Tibial artery (tissue), 4 donors: ENCODE measurements at regions not wholly inside any gene's neighbourhood (a gene's known extent, or its start where the extent isn't known, plus 50 kb on each side); places are given as distances from the start of the nearest gene placed in this dataset.

Experiments
- DNase-seq, 2 donors: peaks; one replicate each; pipeline ENCODE4 v3.0.0-alpha.2; 2019
- H3K27ac ChIP-seq, 2 donors: fragments of 200-600 bp; sonication (generic) in 1 of 2; 1 replicate in 1 of 2; 2 replicates in 1 of 2; pipeline ENCODE4 v1.5.1; 2018 to 2019; ENCODE audit warnings: mild to moderate bottlenecking in 1 of 2
- H3K27me3 ChIP-seq, 2 donors: fragments of 200-600 bp; sonication (generic) in 1 of 2; one replicate each; pipeline versions ENCODE4 v1.5.1 to v1.6.0; 2016 to 2019
- H3K36me3 ChIP-seq, 3 donors: fragments of 200-600 bp; sonication (generic) in 2 of 3; one replicate each; pipeline ENCODE4 v1.5.1; 2016 to 2019; ENCODE audit warnings: mild to moderate bottlenecking in 2 of 3
- H3K4me1 ChIP-seq, 4 donors: fragments of 200-600 bp; sonication (generic) in 2 of 4; 1 replicate in 3 of 4; 2 replicates in 1 of 4; pipeline ENCODE4 v1.5.1; 2016 to 2019
- H3K4me3 ChIP-seq, 2 donors: fragments of 200-600 bp; sonication (generic) in 1 of 2; 1 replicate in 1 of 2; 2 replicates in 1 of 2; pipeline ENCODE4 v1.5.1; 2018 to 2019; ENCODE audit warnings: mild to moderate bottlenecking in 2 of 2
- H3K9me3 ChIP-seq, 3 donors: fragments of 200-600 bp; sonication (generic) in 1 of 3; one replicate each; pipeline ENCODE4 v1.5.1; 2016 to 2019
- CTCF ChIP-seq, 2 experiments: fragments of 200-600 bp in 1 of 2; fragments of 450-650 bp in 1 of 2; IDR thresholded peaks; one replicate each; pipeline ENCODE4 v1.5.1; 2017 to 2019; ENCODE audit warnings: antibody characterized with exemption in 2 of 2, mild to moderate bottlenecking in 1 of 2, moderate library complexity in 1 of 2
- intact Hi-C: fragments of 100-400 bp; cut with DNase I; formaldehyde crosslinking; loops from one replicate; pipeline ENCODE4 v1.15.0; 2023; ENCODE audit warnings: low total_unique reads

- Histone ChIP-seq H3K9me3 (peaks cover 0 to 6% (median 0%) of the 10 kb centered on the region in 3 donors), H3K4me1 (no peaks in the 10 kb centered on the region), H3K27me3 (no peaks in the 10 kb centered on the region), H3K36me3 (no peaks in the 10 kb centered on the region), H3K27ac (no peak overlapping the region), H3K4me3 (no peak overlapping the region)
- intact Hi-C loops = no loop called here
- no peak for DNase-seq
- TF ChIP-seq CTCF (IDR thresholded peaks at IDR 0.05) = no peak
Measured at GRCh38 chr1:56345831-56346230, 233.5 kb downstream of the PLPP3 start.

GRCh38 chr1:56340977-56341376 is 238.4 kb downstream of the PLPP3 start:
- Histone ChIP-seq H3K4me1 (no peaks in the 10 kb centered on the region), H3K27me3 (no peaks in the 10 kb centered on the region), H3K4me3 (no peak overlapping the region), H3K9me3 (peaks cover 0 to 6% (median 0%) of the 10 kb centered on the region in 3 donors), H3K27ac (no peak overlapping the region), H3K36me3 (no peaks in the 10 kb centered on the region)
- intact Hi-C loops = no loop called here
- no peak for DNase-seq
- TF ChIP-seq CTCF (IDR thresholded peaks at IDR 0.05) = no peak

DNA sequence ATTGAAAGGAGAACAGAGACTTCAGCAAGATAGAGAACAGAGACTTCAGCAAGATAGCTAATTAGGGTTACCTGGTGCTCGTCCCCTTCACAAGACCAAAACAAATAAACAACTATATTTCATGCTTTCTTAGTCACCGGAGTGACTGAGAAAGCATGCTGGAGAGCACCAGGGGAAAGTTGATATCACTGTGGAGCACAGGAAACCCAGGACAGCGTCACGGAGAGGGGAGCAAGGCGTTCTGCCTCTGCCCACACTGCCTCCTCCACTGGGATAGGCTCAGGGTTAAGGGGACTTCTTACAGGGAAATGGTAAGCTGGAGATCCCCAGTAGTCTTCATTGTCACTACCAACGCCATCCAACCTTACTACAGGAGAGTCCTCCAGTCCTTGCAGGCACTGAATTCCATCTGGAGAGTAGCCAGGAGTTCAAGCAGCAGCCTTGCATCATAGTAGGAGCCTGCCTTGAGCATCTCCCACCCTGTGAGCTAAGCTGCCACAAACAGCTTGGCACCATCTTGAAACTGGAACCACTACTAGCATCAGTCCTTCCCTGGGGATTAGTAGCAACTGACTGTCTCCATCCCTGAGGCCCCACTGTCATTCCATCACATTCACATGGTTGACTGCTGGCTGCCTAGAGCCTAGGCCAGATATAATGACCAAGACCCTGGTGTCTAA is 239.4 kb downstream of the PLPP3 start:
- TF ChIP-seq CTCF (IDR thresholded peaks at IDR 0.05) = no peak
- Histone ChIP-seq H3K9me3 (peaks cover 0 to 6% (median 0%) of the 10 kb centered on the region in 3 donors), H3K4me3 (no peak overlapping the region), H3K27me3 (no peaks in the 10 kb centered on the region), H3K36me3 (no peaks in the 10 kb centered on the region), H3K27ac (no peak overlapping the region), H3K4me1 (no peaks in the 10 kb centered on the region)
- intact Hi-C loops = no loop called here
- DNase-seq = no peak

DNA sequence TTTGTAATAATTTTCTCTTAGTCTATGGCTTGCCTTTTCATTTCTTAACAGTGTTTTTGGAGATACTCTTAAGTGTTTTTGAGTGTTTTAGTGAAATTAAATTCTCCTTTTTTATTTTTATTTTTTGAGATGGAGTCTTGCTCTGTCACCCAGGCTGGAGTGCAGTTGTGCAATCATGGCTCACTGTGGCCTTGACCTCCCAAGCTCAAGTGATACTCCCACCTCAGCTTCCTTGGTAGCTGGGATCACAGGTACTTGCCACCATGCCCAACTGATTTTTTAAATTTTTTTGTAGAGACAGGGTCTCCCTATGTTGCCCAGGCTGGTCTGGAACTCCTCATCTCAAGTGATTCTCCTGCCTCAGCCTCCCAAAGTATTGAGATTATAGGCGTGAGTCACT is 240.3 kb downstream of the PLPP3 start:
- DNase-seq = no peak
- H3K27ac ChIP-seq = no peak overlapping the region
- H3K4me1 ChIP-seq = no peaks in the 10 kb centered on the region
- H3K36me3 ChIP-seq = no peaks in the 10 kb centered on the region
- peaks cover 0 to under 1% (median 0%) of the 10 kb centered on the region in 3 donors for H3K9me3 ChIP-seq
- H3K27me3 ChIP-seq = no peaks in the 10 kb centered on the region
- H3K4me3 ChIP-seq = no peak overlapping the region
- TF ChIP-seq CTCF (IDR thresholded peaks at IDR 0.05) = no peak
- intact Hi-C loops = no loop called here

DNA sequence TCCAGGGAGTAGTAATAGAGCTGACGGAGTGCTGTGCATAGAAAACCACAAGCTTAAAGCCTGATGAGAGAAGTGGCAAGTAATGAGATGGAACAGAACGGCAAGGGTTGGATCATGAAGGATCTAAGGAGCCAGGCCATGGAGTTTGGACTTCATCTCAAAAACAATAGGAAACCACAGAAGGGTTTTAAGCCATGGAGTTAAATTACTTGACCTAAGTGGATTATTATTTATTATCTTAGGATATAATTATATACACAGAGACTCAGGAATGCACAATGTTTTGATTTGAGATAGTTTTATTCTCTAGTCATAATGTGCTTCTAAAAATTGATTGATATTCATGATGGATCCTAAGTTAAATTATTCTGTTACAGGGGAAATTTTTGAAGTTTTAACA is 242.4 kb downstream of the PLPP3 start:
- Histone ChIP-seq H3K36me3 (no peaks in the 10 kb centered on the region), H3K27ac (no peak overlapping the region), H3K27me3 (no peaks in the 10 kb centered on the region), H3K9me3 (no peaks in the 10 kb centered on the region), H3K4me1 (no peaks in the 10 kb centered on the region), H3K4me3 (no peak overlapping the region)
- TF ChIP-seq CTCF (IDR thresholded peaks at IDR 0.05) = no peak
- intact Hi-C loops = no loop called here
- DNase-seq = no peak

DNA sequence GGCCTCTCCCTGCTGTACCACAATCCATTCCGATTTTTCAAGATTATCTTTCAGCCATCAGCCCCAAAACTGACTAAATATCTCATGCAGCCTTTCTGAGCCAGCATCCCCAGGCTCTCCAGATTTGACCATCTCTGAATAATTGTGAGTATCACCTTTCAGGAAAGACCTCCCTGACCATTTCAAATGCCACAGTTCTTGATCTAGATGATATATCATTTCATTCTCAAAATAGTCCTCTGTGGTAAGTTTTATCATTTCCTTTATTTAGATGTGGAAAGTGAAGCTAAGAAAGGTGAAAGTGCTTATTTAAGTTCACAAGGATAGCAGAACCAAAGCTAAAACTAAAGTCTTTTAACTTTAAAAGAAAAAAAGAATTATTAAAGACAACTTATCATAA is 244.0 kb downstream of the PLPP3 start:
- H3K27me3 ChIP-seq = no peaks in the 10 kb centered on the region
- H3K4me1 ChIP-seq = no peaks in the 10 kb centered on the region
- no peak overlapping the region for H3K27ac ChIP-seq
- no peak for TF ChIP-seq CTCF (IDR thresholded peaks at IDR 0.05)
- H3K4me3 ChIP-seq = no peak overlapping the region
- no peaks in the 10 kb centered on the region for H3K9me3 ChIP-seq
- DNase-seq = no peak
- intact Hi-C loops = no loop called here
- no peaks in the 10 kb centered on the region for H3K36me3 ChIP-seq
